Hepatocyte (in vitro differentiated cells): ENCODE measurements at regions not wholly inside any gene's neighbourhood (a gene's known extent, or its start where the extent isn't known, plus 50 kb on each side); places are given as distances from the start of the nearest gene placed in this dataset.

Source experiments
- DNase-seq: peaks from one replicate; pipeline ENCODE4 v3.0.0-alpha.2; 2016; ENCODE audit warnings: low spot score
- H2AFZ ChIP-seq: fragments of 200-600 bp; sonication (generic); 2 replicates; pipeline ENCODE4 v1.6.0; 2016; ENCODE audit warnings: antibody characterized with exemption, mild to moderate bottlenecking
- H3K27ac ChIP-seq: fragments of 200-600 bp; sonication (generic); 2 replicates; pipeline ENCODE4 v1.5.1; 2016; ENCODE audit warnings: mild to moderate bottlenecking
- H3K27me3 ChIP-seq: fragments of 200-600 bp; sonication (generic); 2 replicates; pipeline ENCODE4 v1.6.1; 2016
- H3K36me3 ChIP-seq: fragments of 200-600 bp; sonication (generic); replicated peaks from 2 replicates; pipeline ENCODE4 v1.5.1; 2016; ENCODE audit warnings: low read depth; ENCODE audit not compliant: insufficient read depth
- H3K4me1 ChIP-seq: fragments of 200-600 bp; sonication (generic); 2 replicates; pipeline ENCODE4 v1.5.1; 2016; ENCODE audit warnings: mild to moderate bottlenecking, moderate library complexity; ENCODE audit not compliant: insufficient read depth
- H3K4me2 ChIP-seq: fragments of 200-600 bp; sonication (generic); 2 replicates; pipeline ENCODE4 v1.6.0; 2016
- H3K4me3 ChIP-seq: fragments of 200-600 bp; sonication (generic); 2 replicates; pipeline ENCODE4 v1.5.1; 2016; ENCODE audit warnings: mild to moderate bottlenecking
- H3K79me2 ChIP-seq: fragments of 200-600 bp; sonication (generic); 2 replicates; pipeline ENCODE4 v1.6.0; 2017; ENCODE audit warnings: mild to moderate bottlenecking
- H3K9me2 ChIP-seq: fragments of 200-600 bp; sonication (generic); replicated peaks from 2 replicates; pipeline ENCODE4 v1.6.0; 2017; ENCODE audit warnings: mild to moderate bottlenecking; ENCODE audit not compliant: insufficient read depth
- H3K9me3 ChIP-seq: fragments of 200-600 bp; sonication (generic); 2 replicates; pipeline ENCODE4 v1.5.1; 2016; ENCODE audit warnings: low read depth, mild to moderate bottlenecking
- H4K20me1 ChIP-seq: fragments of 200-600 bp; sonication (generic); 2 replicates; pipeline ENCODE4 v1.6.0; 2016; ENCODE audit warnings: mild to moderate bottlenecking; ENCODE audit not compliant: insufficient read depth, poor library complexity, severe bottlenecking
- EZH2 ChIP-seq: fragments of 200-600 bp; sonication (generic); IDR thresholded peaks from 2 replicates; pipeline ENCODE4 v1.6.1; 2016; ENCODE audit warnings: antibody characterized with exemption, mild to moderate bottlenecking, borderline replicate concordance
- EZH2phosphoT487 ChIP-seq: fragments of 200-600 bp; sonication (generic); IDR thresholded peaks from one replicate; pipeline ENCODE4 v1.6.1; 2018; ENCODE audit warnings: antibody characterized with exemption, mild to moderate bottlenecking, low read depth, moderate library complexity; ENCODE audit not compliant: unreplicated experiment, severe bottlenecking
- WGBS: methylation state at CpG from one replicate; pipeline ENCODE4 v1.1.6; 2016; ENCODE audit warnings: low lambda C conversion rate; ENCODE audit errors: missing lambda C conversion rate; 5-methylcytosine and 5-hydroxymethylcytosine counted together
- TF ChIP-seq, protein P1 (sequence below): fragments of 200-600 bp; sonication (generic); IDR thresholded peaks from 2 replicates; pipeline ENCODE4 v1.5.1; 2016; ENCODE audit warnings: antibody characterized with exemption, mild to moderate bottlenecking; ENCODE audit not compliant: poor library complexity

DNA sequence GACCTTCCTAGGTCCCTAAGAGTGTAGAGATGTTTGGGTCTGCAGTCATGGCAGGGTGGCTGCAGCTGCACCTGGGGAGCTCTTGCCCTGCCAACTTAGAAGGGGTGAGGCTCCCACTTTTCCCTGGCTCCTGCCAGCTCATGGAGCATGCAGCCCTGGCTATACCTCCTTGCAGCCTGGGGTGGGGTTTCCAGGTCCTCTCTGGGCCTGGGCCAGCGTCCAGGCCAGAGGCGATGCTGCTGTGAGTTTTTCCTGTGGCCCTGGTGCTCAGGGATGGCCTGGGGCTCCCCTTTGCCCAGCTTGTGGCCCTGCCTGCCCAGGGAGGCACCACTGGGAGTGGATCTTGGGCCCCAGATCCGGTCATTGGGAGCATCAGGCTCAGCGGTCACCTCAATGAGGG, 109.8 kb upstream of the FAM180A start:
- Histone ChIP-seq H3K36me3 (no peaks in the 10 kb centered on the region), H3K4me3 (no peak overlapping the region), H3K79me2 (no peaks in the 10 kb centered on the region), H3K27ac (no peak overlapping the region), H3K9me2 (no peaks in the 10 kb centered on the region), H4K20me1 (no peaks in the 10 kb centered on the region), H3K9me3 (no peaks in the 10 kb centered on the region), H3K4me2 (no peak overlapping the region), H3K4me1 (no peaks in the 10 kb centered on the region), H3K27me3 (no peaks in the 10 kb centered on the region), H2AFZ (no peak overlapping the region)
- DNase-seq: no peak
- no peak for TF ChIP-seq EZH2phosphoT487
- TF ChIP-seq EZH2: no peak
- TF ChIP-seq, protein P1, sequence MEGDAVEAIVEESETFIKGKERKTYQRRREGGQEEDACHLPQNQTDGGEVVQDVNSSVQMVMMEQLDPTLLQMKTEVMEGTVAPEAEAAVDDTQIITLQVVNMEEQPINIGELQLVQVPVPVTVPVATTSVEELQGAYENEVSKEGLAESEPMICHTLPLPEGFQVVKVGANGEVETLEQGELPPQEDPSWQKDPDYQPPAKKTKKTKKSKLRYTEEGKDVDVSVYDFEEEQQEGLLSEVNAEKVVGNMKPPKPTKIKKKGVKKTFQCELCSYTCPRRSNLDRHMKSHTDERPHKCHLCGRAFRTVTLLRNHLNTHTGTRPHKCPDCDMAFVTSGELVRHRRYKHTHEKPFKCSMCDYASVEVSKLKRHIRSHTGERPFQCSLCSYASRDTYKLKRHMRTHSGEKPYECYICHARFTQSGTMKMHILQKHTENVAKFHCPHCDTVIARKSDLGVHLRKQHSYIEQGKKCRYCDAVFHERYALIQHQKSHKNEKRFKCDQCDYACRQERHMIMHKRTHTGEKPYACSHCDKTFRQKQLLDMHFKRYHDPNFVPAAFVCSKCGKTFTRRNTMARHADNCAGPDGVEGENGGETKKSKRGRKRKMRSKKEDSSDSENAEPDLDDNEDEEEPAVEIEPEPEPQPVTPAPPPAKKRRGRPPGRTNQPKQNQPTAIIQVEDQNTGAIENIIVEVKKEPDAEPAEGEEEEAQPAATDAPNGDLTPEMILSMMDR: no peak
- 97% methylated on average over 4 of the region's 4 CpGs for WGBS

DNA sequence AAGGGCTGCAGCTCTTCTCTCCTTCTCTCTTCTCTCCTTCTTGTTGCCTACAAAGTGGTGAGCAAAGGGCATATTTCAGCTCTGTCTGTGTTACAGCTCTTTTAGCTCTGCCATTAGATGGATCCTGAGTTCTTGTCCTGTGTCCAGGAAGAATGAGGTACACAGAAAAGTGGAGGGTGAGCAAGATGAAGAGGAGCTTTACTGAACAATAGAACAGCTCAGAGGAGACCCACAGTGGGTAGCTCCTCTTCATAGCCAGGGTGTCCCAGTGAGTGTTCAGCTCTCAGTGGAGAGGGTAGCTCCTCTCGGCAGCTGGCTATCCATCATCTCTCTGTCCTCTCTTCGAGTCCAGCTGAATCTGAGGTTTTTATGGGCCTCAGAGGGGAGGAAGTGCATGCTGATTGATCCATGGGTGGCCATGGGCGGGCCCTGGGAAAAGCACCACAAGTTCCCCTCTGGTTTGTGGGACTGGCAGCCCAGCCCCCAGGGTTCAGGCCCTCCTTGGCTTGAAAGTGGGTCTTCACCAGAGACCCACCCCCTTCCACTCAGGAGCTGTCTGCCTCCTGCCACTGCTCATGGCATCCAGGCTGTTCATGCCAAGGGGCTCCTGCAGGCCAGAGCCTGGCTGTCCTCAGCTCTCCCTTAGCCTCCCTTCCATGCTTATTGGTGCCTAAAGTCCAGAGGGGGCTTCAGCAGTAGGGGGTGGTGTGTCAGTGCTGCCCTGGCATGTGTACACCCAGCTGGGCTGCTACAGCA, 109.1 kb upstream of the FAM180A start:
- Histone ChIP-seq H3K36me3 (no peaks in the 10 kb centered on the region), H4K20me1 (no peaks in the 10 kb centered on the region), H3K9me3 (no peaks in the 10 kb centered on the region), H3K4me2 (no peak overlapping the region), H3K27ac (no peak overlapping the region), H2AFZ (no peak overlapping the region), H3K79me2 (no peaks in the 10 kb centered on the region), H3K4me1 (no peaks in the 10 kb centered on the region), H3K27me3 (no peaks in the 10 kb centered on the region), H3K9me2 (no peaks in the 10 kb centered on the region), H3K4me3 (no peak overlapping the region)
- 84% methylated on average over 3 of the region's 3 CpGs for WGBS
- TF ChIP-seq, protein P1: no peak
- TF ChIP-seq EZH2phosphoT487 (no peak), EZH2 (no peak)
- no peak for DNase-seq

DNA sequence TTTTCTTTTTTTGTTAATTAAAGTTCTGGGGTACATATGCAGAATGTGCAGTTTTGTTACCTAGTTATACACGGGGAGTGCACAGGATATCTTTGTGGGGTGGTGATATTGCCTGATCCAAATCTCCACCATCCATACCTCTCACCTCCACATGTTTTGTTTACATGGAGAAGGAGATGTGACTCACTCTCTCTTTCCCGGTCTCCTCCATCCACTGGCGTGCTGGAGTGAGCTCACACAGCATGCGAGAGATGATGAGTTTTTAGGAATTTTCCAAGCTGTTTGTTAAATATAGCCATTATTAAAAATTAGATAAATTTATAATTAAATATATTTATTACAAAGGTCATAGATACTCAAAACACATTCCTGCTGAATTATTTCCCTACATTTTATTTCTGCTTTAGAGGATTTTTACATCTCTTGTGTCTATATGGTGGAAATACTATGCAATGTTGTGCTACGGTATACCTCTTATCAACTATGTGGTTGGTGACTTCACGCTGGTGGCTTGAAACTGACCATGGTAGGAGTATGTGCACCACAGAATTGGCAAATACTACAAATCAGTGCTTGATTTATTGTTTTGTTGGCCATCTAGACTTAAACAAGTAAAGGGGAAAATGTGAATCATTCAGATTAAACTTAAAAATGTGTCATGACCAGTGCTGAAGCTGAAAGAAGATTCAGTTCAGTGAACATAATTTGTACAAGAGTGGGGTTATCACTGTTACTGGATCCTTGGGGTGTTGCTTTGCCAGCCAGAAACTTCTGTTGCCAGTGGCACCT, 107.9 kb upstream of the FAM180A start:
- DNase-seq: no peak
- Histone ChIP-seq H4K20me1 (no peaks in the 10 kb centered on the region), H3K9me2 (no peaks in the 10 kb centered on the region), H3K79me2 (no peaks in the 10 kb centered on the region), H3K4me1 (no peaks in the 10 kb centered on the region), H3K4me3 (no peak overlapping the region), H3K4me2 (no peak overlapping the region), H3K27me3 (no peaks in the 10 kb centered on the region), H3K36me3 (no peaks in the 10 kb centered on the region), H3K27ac (no peak overlapping the region), H3K9me3 (no peaks in the 10 kb centered on the region), H2AFZ (no peak overlapping the region)
- WGBS: 68% methylated on average over 6 of the region's 6 CpGs
- TF ChIP-seq EZH2phosphoT487: no peak
- no peak for TF ChIP-seq EZH2
- TF ChIP-seq, protein P1: no peak
